Limb (tissue), 2 donors: ENCODE measurements at regions not wholly inside any gene's neighbourhood (a gene's known extent, or its start where the extent isn't known, plus 50 kb on each side); places are given as distances from the start of the nearest gene placed in this dataset.
A peak's percentile ranks its signal among the peaks of the same experiment; 100 is the strongest.

Experiments
- DNase-seq, 2 donors: peaks; one replicate each; pipeline ENCODE4 v3.0.0-alpha.2; 2016; ENCODE audit errors: extremely low spot score in 2 of 2

DNA sequence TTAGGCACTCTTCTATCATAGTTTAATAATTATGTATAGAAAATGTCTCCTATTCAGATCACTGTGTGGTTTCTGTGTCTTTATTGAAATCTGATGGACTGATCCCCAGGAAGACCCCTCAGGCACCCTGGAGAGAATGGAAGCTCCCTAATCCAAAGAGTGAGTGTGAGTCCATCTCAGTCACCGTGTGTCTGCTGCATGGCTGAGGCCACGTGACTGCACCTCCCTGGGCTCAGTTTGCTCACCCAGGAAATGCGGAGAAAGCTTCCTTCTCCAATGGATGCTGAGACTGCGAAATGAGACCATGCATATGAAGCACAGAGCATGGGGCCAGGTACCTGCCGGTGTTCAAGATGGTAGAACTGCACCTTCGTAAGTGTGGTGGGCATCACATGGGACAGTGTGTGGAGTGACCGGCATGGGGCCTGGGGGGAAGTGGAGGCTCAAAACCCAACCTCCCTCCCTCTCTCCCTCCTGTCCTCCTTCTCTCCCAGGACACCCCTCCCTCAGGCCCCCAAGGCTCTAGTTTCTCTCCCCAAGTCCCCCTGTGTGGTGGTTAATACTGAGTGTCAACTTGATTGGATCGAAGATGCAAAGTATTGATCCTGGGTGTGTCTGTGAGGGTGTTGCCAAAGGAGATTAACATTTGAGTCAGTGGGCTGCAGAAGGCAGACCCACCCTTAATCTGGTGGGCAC lies 557.5 kb downstream of the PTPRU start:
- no peak for DNase-seq

DNA sequence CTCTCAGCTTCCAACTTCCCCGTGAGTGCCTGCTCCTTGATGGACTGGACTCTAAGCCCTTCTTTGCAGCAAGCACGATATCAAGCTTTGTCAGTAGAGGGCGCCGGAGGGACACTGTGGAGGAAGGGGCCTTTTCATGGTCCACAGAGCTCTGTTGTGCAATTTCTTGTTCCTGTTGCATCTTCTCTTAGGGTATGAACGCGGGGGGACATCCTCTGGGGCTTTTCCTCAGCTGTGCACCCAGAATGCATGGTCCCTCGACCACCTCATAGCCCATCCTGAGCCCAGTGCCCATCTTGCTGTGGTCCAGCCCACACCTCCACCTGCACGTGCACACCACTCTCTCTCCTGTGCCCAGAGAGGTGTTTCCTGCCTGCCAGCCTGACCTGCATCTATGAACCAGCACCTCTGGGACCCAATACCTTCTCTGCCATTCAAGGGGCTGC lies 556.8 kb downstream of the PTPRU start:
- DNase-seq, result peak; percentile 80 to 92

DNA sequence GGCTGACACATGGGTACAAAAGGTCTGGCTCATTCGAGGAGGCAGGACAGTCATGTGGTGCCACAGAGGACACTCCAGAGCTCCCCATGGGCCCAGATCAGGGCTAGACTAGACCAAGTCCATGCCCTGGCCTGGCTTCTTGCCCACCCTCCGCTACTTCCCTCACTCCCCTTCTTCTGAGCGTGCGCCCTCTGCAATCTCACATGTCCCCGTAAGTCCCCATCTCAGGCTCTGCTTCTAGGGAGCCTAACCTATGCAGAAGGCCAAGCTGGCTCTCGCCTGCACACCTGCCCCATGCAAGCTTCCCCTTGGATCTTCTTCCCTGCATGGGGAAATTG lies 553.6 kb downstream of the PTPRU start:
- no peak for DNase-seq

DNA sequence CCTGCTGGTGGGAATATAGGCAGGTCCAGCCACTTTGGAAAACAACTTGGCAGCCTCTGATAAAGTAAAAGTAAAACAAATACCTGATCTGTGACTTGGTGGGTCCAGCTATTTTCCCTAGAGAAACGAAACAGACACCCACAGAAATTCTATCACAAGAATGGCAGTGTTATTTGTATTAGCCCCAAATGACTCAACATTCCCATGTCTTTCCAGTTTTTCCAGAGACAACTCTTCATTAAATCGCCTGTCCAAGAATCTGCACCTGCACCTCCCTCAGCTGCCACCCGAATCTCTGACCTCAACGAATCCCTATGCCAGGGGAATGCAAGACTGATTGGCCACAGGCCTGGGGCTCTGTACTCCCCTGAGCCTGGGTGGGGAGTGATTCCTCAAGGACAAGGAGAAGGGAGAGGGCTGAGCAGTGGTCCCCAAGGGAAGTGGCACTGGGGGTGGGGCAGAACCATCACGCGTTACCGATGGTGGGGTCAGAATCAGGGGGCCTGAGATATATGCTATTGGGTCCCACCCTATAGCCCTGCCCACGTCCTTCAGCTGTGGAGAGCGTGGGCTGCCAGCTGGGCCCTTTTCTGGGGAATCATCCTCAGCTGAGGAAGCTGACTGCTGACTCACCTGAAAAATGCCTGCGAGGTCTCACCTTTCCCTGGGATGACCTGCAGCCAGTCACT lies 553.0 kb downstream of the PTPRU start:
- no peak for DNase-seq

DNA sequence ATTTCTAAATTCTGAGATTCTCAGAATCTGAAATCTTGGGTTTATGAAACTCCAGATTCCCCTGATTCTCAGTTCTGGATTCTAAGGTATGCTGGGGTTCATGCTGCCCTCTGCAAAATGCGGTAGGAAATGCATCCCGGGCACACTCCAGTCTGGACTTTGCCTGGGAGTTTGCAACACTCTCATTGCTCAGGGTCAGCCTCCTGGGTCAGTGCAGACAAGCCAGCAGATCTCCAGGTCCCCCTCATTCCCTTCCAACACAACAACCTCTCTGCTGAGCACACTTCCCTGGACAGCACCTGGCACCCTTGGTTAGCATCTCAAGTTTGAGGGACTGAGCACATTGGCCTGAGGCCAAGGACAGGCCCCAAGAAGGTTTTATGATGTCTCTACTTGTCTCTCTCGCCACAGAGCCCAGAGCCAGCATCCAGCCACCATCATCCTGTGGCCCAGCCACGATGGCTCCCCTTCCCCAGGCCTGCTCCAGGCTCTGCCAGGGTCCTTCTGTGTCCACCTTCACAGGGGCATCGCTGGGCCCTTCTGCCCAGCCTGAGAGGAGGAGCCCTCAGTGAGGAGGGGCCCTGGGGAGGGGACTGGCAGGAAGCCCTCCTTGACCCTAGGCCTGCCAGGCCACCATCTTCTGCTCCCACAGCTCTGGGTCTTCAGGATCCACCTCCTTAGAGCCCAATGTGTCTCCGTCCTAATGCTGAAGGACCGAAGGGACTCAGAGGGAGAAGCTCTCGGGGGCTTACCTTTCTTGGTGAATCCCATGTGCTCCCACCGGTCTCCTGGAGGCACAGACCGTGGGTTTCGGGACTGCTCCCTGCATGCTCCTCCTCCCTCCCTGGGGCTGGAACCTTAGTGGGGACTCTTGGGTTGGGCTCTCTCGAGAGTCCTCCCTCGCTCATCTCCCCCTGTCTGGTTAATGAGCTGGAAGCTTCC lies 550.7 kb downstream of the PTPRU start:
- DNase-seq, result no peak

DNA sequence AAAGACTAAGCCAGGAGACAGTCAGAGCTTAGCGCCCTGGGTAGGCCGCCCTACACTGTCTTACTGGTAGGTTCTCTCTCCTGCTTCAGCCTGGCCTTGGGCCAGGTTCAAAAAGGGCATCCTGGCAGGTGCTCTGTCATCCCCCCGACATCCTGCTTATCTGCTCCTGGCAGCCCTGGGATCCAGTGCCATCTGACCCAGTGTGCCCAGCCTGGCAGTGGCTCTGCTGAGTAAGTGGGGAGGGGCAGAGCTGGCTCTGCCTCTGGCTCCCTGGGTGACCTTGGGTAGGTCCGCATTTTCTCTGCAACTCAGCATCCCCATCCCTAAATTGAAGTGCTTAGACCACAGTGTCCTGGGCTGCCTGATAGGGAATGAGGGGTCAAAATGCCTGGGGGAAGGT lies 549.9 kb downstream of the PTPRU start:
- DNase-seq, result no peak

DNA sequence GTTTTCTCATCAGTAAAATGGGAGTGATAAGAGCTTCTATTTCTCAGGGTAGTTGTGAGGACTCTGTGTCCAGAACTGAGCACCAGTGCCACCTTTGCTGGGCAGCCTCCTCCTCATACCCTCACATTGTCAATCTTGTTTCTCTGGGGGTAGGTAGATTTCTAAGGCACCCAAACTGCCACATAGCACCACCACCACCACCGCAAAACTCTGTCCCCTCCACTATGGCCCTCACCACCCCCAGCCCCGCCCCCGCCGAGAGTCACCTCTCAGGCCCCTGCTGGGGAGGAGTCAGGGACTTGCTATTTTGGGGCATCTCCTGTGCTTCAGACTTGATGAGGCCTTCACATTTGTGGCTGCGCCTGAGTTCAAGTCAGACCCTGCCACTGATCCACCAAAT lies 549.2 kb downstream of the PTPRU start:
- DNase-seq, result no peak

DNA sequence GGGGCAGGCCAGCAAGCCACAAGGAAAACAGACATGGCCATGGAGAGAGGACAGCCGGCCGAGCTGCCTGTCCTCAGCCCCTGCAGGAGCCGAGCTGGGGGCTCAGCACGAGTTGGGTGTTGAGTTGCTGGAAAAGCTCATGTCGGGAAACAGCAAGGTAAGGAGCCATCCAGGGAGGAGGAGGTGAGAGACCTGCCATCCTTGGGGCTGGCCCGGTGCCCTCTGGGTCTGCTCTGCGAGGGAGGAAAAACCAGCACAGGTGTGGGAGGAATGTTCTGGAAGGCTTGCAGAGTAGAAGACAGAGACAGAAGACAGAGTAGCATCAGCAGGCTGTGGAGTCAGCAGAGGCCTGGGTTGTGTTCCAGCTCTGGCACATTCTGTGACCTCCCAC lies 548.8 kb downstream of the PTPRU start:
- DNase-seq, result no peak

DNA sequence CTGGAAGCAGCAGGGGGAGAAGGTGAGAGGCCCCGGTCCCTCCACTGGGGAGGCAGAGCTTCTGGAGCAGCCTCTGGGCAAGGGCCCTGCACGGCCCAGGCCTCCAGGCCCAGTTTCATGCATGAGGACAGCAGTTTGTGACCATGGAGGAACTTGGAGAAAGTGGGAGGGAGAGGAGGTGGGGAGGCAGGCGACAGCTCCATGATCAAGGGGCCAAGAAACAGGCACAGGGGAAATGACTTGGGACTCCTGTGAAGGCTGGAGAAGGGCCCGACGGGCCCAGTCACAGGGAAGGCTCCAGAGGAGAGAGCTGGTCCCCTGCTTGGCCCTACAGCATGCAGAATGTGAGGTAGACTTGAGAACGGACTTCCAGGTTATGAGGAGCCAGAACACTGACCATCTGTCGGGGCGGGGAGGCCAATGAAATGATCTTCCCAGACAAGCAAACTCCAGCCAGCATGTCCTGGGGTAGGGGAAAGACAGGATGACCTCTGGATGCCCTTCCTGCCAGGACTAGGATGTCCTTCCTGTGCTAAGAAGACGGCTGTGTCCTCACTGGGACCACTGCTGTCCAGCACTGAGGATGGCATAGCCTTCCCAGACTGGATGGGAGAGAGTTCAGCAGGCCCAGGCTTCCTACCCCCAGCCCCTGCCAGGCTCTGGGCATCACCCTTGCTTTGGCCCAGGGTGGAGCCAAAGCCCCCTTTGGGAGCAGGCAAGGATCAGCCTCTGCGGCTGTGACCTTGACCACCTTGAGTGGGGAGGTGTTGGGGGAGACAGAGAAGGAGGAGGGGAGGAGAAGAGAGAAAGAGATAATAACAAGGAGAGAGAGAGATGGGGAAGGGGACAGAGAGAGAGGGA lies 548.2 kb downstream of the PTPRU start:
- DNase-seq, result no peak

DNA sequence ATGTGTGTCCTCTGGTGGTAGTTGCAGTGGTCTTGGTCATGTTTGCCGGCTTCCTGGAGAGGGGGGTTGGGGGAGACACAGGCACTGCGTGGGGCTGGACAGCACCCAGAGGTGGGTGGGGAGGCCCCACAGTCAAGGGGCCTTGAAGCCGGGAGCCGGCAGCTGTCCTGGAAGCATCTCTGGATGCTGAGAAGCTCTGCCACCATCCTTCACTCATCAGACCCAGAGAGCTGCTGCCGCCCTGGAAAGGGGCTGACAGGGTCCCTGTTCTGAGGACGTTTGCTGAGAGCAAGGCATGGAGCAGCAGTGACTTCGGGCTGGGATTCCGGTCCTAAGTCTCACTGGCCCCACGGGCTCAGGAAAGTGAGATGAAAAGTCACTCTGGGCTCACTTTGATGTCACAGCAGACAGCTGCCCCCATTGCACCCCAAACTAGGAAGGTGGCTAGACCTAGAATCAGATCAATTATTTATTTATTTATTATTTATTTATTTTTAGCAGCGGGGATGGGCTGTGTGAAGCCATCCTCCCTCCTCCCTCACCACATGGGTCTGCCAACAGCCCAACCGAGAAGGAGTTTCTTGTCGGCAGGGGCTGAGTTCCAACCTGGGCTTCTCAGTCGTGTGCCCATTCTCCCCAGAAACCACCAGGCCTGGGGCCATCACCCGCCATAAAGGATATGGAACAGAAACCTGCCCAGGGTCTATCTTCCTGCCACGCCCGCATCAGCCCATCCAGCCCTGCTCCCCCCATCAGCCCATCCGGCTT lies 547.4 kb downstream of the PTPRU start:
- no peak for DNase-seq

DNA sequence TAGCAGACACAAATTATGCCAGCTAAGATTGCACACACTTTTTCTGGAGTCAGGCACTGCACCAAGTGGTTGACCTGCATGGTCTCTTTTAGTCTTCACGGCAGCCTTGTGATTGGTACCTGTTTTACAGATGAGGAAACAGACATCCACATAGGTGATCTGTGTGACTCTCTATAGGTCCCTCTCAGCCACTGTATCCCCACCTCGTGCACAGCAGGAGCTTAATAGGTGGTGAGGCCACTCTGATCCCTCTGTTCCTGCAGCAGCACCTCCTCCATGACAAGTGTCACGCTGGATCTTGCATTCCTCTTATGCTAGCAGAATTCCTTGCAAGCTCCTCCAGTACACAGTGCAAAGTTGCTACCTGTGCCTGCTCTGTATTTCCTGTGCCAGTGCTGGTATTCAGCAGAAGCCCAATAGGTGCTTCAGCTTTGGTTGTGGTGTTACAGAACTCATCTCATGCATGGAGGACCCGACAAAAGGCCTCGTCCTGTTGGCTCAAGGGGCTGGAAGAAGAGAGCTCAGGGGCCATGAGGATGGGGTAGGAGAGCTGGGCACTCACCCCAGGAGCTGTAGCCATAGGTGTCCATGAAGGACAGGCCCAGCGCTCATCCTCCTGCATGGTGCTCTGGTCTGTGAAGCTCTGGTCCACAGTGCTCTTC lies 546.7 kb downstream of the PTPRU start:
- DNase-seq, result no peak

DNA sequence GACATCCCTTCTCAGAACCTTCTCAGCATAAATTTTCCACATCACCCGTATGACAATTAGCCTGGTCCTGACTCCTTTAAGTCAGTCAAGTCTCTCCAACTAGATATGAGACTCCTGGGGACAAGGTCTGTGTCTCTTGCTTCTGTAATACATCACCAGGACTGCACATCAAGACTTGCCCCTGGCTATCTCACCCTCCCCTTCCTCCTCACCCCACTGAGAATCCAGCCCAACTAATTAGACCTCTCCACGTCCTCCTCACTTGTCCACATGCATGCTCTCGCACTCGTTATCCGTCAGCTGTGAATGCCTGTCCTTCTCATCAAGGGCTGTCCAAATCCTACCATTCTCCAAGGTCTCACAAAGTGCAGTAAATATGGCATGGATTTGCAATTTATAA lies 542.8 kb downstream of the PTPRU start:
- DNase-seq, result no peak

DNA sequence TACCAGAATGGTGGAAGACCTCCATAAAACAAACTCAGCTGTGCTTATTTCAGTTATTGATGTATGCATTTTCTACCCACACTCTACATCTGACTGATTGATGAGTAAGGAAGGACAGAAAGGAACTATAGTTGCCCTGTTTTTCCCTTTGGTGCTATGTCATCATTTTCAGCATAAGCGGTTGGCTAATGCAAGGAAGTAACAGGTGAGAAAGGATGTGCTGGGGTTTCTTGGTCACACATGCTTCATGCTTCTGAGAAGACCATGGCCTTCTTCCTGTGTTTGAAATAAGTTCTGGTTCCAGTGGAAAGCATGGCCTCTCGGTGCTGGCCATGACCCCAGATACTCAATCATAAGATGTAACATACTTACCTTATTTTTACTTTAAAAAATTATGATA lies 541.2 kb downstream of the PTPRU start:
- DNase-seq, result no peak

DNA sequence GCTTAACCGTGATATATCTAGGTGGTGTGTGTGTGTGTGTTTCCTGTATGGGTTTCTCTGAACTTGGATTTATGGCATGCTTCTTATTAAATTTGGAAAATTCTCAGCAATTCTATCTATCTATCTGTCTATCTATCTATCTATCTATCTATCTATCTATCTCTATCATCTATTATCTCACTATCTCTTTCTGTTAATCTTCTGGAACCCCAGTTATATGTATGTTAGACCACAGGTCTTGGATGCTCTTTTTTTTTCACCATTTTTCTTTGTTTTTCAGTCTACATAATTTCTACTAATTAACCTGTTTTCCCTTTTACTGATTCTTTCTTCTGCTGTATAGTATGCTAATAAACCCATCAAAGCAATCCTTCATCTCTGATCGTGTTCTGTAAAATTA lies 538.0 kb downstream of the PTPRU start:
- DNase-seq, result no peak

DNA sequence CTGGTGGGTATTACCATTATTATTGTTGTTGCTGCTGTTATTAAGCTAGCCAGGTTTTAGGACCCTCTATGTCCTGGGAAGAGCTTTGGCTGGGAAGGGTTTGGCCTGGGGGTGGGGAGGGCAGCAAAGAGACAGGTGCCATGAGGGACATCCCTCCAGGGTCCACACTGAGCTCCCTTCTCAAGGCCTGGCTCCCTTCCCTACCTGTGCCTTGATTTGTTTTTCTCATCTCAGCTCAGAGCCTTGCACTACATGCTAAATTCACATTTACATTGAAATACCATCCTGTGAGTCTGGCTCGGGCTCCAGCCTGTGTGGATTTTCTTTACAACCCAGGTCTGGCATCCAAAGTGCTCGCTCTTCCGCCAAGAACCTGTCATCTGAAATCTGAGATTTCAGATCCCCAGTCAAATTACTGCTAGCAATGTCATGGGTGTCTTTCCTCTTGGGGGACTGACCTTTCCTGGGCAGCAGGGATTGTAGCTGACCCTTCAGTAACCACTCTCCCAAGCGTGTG lies 536.3 kb downstream of the PTPRU start:
- no peak for DNase-seq

DNA sequence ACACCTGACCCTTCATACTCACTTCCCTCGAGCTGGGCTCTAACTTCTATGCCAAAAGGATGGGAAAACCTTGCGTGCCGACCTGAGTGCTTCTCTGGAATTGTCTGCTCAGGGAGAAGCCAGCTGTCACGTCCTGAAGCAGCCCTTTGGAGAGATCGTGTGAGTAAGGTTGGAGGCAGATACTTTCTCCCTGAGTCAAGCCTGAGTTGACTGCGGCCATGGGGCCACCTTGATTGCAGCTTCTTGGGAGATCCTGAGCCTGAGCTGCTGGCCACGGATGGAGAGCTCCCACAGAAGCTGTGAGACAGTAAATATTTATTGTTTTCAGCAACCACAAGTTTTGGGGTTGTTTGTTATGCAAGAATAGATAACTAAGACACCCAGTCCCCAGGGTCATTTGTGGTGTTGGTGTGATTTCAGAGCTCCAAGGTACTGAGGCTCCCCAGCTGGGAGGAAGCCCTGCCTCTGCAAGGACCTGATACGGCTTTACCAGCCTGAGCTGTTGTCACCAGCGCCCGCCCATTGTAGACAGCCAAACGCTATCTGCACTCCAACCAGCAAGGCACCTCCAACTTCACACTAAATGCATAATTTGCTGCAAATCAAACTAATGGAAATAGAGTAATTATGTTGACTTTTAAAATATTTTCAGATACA lies 531.6 kb downstream of the PTPRU start:
- DNase-seq, result no peak

DNA sequence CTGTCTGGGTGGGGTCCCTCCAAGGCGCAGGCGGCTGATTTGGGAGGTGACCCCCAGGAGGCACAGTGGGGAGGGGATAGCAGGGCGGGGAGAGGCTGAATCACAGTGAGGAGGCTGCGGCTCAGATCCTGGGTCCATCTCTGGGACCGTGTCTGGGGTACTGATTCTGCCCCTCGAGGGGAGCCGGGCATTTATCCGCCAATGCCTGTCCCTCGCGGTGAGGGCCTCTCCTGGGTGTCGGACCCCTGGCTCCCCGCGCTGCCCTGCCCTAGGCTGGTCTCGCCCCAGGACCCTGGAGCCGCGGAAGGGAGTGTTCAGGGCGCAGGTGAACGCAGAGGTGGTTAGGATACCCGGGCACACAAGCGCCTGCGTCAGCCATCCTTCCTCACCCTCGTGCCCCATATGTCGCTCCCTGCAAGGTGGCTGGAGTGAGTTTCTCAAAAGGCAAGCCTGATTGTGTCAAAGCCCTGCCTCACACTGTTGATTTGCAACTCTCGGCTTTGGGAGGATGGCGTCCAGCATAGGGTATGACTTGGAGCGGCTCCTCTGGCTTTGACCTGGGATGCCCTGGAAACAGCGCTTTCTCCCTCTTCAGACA lies 530.9 kb downstream of the PTPRU start:
- no peak for DNase-seq

DNA sequence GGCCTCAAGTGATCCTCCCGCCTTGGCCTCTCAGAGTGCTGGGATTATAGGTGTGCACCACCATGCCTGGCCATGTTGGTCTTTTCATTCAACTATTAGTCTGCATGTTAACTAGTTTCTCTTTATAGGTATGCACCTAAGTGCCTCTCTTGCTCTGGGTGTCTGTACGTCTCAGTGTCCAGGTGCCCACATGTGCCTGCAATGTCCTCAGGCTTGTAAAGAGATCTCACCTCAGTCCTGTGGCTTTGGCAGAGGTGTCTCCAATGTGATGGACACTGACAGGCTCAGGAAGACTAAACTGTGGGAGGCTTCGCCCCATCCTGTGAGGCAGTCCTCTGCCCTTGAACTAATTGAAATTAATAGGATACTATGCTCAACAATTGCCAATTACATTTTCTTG lies 526.3 kb downstream of the PTPRU start:
- DNase-seq, result no peak
